ENCODE measurements at regions not wholly inside any gene's neighbourhood (a gene's known extent, or its start where the extent isn't known, plus 50 kb on each side); places are given as distances from the start of the nearest gene placed in this dataset.

- CTCF ChIA-PET, result no interaction called here
Measured at GRCh38 chr20:39451386-39451785, 489.2 kb downstream of the DHX35 start.

GRCh38 chr20:39446397-39446796 is 484.3 kb downstream of the DHX35 start:
- POLR2A ChIA-PET, result interaction anchor here (0.6 kb wide), 1 partner anchor 453 kb away, joined by 3 read pairs; no protein-coding TSS in a partner anchor
- CTCF ChIA-PET, result no interaction called here
- TF ChIP-seq GLI2 (tag by site-specific recombination; IDR thresholded peaks at IDR 0.05; ENCODE audit: borderline replicate concordance, low read depth) (no peak), ZNF146 (tag by site-specific recombination; IDR thresholded peaks at IDR 0.05) (no peak), KLF17 (tag by site-specific recombination; IDR thresholded peaks at IDR 0.05) (no peak), REPIN1 (tag by site-specific recombination; IDR thresholded peaks at IDR 0.05; ENCODE audit: low read depth) (no peak), ZNF2 (tag by site-specific recombination; IDR thresholded peaks at IDR 0.05) (no peak)
- H3K4me1 ChIP-seq (ENCODE audit: control insufficient read depth, insufficient read depth, low read length), result no peaks in the 10 kb centered on the region
- H3K36me3 ChIP-seq (ENCODE audit: control insufficient read depth in 2 of 2, insufficient read depth in 1 of 2, low read length in 2 of 2), result no peaks in the 10 kb centered on the region
- no peaks in the 10 kb centered on the region for H3K9me3 ChIP-seq (ENCODE audit: control insufficient read depth, insufficient read depth, low read depth, low read length)
- H3K4me3 ChIP-seq (ENCODE audit: low read depth, low read length), result no peak overlapping the region
- no peak overlapping the region for H3K27ac ChIP-seq (ENCODE audit: extremely low read depth, low read depth, low read length)

More at GRCh38 chr20:39451386-39451785, 489.2 kb downstream of the DHX35 start:
- Histone ChIP-seq H3K4me1 (ENCODE audit: control insufficient read depth, insufficient read depth, low read length) (no peaks in the 10 kb centered on the region), H3K36me3 (ENCODE audit: control insufficient read depth in 2 of 2, insufficient read depth in 1 of 2, low read length in 2 of 2) (no peaks in the 10 kb centered on the region), H3K9me3 (ENCODE audit: control insufficient read depth, insufficient read depth, low read depth, low read length) (no peaks in the 10 kb centered on the region), H3K4me3 (ENCODE audit: low read depth, low read length) (no peak overlapping the region), H3K27ac (ENCODE audit: extremely low read depth, low read depth, low read length) (no peak overlapping the region)
- no peak for TF ChIP-seq ZNF629 (tag by site-specific recombination; IDR thresholded peaks at IDR 0.05)
- TF ChIP-seq ZNF350 (tag by site-specific recombination; IDR thresholded peaks at IDR 0.05), result no peak
- no peak for TF ChIP-seq ELK4 (IDR thresholded peaks at IDR 0.05; ENCODE audit: borderline replicate concordance, low read depth, low read length)
- no peak for TF ChIP-seq ZNF398 (tag by site-specific recombination; IDR thresholded peaks at IDR 0.05)
- TF ChIP-seq ZNF639 (tag by site-specific recombination; IDR thresholded peaks at IDR 0.05), result no peak
- TF ChIP-seq ZNF175 (tag by site-specific recombination; IDR thresholded peaks at IDR 0.05), result no peak
- TF ChIP-seq PRDM4 (tag by site-specific recombination; IDR thresholded peaks at IDR 0.05), result no peak
- TF ChIP-seq ZNF792 (tag by site-specific recombination; IDR thresholded peaks at IDR 0.05), result no peak
- POLR2A ChIA-PET, result no interaction called here

- Histone ChIP-seq H3K36me3 (ENCODE audit: control insufficient read depth in 2 of 2, insufficient read depth in 1 of 2, low read length in 2 of 2) (no peaks in the 10 kb centered on the region), H3K4me3 (ENCODE audit: low read depth, low read length) (no peak overlapping the region), H3K9me3 (ENCODE audit: control insufficient read depth, insufficient read depth, low read depth, low read length) (no peaks in the 10 kb centered on the region), H3K27ac (ENCODE audit: extremely low read depth, low read depth, low read length) (no peak overlapping the region), H3K4me1 (ENCODE audit: control insufficient read depth, insufficient read depth, low read length) (no peaks in the 10 kb centered on the region)
- POLR2A ChIA-PET, result no interaction called here
- CTCF ChIA-PET, result no interaction called here
- TF ChIP-seq MYNN (tag by site-specific recombination; IDR thresholded peaks at IDR 0.05; ENCODE audit: borderline replicate concordance) (no peak), ZNF311 (tag by site-specific recombination; IDR thresholded peaks at IDR 0.05; ENCODE audit: borderline replicate concordance) (no peak), ZNF548 (tag by site-specific recombination; IDR thresholded peaks at IDR 0.05) (no peak), GLIS2 (tag by site-specific recombination; IDR thresholded peaks at IDR 0.05) (no peak), ZNF18 (tag by site-specific recombination; IDR thresholded peaks at IDR 0.05) (no peak), ZNF701 (tag by site-specific recombination; IDR thresholded peaks at IDR 0.05) (no peak), ZXDB (tag by site-specific recombination; IDR thresholded peaks at IDR 0.05) (no peak), ZNF302 (tag by site-specific recombination; IDR thresholded peaks at IDR 0.05; ENCODE audit: low read depth) (no peak), ZNF510 (tag by site-specific recombination; IDR thresholded peaks at IDR 0.05; ENCODE audit: insufficient replicate concordance) (no peak)
Measured at GRCh38 chr20:39445095-39445494, 483.0 kb downstream of the DHX35 start.

Measured in HEK293 (cell line).